ENCODE measurements at regions not wholly inside any gene's neighbourhood (a gene's known extent, or its start where the extent isn't known, plus 50 kb on each side); places are given as distances from the start of the nearest gene placed in this dataset.

DNA sequence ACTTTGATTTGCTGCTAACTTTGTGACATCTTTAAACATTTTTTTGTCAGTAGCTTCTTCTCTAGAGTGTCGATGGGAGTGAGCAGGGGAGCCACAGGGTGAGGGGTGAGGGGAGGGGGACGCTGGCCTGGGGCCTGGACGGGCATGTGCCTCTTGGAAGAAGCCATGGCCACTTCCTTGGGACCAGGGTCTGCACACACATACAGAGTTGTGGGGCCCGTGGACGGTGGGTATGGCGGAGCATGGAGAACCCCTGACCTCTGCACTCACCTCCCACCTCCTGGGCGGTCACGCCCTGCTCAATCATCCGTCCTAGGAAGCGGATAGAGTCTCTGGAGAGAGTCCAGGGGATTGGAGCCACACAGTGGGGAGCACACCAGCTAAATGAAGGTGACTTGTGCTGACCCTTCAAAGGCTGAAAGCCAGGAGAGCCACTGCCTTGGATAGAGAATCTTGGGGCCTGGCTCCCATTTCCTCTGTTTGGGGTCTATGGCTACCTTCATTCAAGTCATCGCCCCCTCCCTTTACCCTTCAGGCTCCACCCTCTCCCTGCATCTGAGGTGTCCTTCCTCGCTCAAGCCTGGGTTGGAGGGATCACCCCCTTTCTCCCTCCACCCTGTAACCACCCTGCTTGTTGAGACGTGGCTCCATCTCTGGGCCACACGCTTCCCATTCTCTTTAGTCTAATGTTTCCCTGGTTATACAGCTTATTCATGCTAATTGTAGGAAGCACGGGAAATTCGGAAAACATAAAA lies 63.9 kb upstream of the HAAO start:
- H3K36me3 ChIP-seq: no peaks in the 10 kb centered on the region
- H3K27me3 ChIP-seq (replicated peaks): no peaks in the 10 kb centered on the region
- no peaks in the 10 kb centered on the region; the same call in 1 of the 2 replicates for H3K9me3 ChIP-seq (replicated peaks)
- peaks cover 64% of the 10 kb centered on the region for H3K4me1 ChIP-seq (replicated peaks)
- no peak overlapping the region for H3K27ac ChIP-seq
- no peak for DNase-seq (ENCODE audit: low read depth in 1 of 2, low spot score in 2 of 2)
- H3K4me3 ChIP-seq: no peak overlapping the region

DNA sequence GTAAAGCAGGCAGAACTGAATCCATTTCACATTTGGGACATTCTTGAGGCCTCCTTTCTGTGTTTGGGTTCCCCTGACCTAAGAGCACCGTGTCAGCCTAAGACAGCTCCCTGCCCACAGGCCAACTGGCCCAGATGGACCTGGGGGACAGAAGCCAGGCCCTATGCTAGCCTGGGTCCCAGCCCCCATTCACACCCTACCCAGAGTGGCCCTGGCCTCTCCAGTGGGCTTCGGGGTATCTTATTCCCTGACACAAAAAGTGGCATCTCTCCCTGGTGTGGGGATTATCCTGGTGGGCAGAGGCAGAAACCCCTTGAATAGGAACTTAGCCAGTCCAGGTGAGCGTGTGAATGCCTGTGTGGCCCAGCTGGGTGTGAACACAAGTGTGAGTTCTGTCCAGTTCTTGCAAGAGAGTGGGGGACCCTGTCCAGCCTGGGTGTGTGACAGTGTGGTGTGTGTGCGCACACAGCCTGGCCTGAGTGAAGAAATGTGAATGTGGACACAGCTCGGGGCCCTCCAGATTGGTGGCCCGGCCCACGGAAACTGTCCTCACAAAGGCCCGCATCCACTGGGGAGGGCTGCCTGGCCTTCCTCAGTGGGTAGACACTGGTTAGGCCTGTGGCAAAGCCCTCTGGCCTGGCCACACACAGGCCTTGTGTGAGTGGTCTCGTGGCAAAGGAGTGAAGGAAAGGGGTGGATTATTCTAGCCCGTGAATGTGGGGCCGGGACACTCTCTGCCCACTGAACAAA lies 63.0 kb upstream of the HAAO start:
- Histone ChIP-seq H3K4me1 (replicated peaks) (peaks cover 62% of the 10 kb centered on the region), H3K4me3 (no peak overlapping the region), H3K27ac (no peak overlapping the region), H3K36me3 (no peaks in the 10 kb centered on the region), H3K9me3 (replicated peaks) (no peaks in the 10 kb centered on the region; the same call in 1 of the 2 replicates), H3K27me3 (replicated peaks) (no peaks in the 10 kb centered on the region)
- no peak for DNase-seq (ENCODE audit: low read depth in 1 of 2, low spot score in 2 of 2)

DNA sequence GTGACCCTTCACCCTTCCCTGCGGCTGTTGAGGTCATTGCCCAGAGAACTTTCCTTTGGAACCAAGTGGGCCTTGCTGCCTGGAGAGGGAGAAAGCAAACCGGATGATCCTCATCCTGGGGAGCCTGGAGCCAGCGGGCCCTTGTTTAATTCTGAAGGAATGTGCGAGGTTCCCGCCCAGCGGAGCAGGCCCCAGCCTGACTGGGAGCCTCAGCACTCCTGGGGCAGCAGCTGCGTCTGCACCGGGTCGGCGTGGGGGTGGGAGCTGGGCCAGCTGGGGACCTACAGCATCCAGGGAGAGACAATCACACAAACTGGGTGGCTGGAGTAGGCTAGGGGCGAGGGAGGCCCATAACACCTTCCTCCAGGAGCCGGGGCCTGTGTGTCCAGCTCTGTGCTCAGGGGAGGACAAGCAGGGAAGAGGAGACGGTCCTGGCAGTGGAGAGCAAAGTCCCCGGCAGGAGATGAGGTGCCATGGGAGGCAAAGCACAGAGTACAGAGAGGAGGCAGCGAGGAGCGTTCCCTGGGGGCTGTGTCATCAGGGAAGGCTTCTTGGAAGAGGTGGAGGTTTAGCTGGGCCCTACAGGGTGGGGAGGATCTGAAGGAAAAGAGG lies 61.9 kb upstream of the HAAO start:
- no peak overlapping the region for H3K4me3 ChIP-seq
- DNase-seq (ENCODE audit: low read depth in 1 of 2, low spot score in 2 of 2): peak; percentile 60 to 77
- H3K4me1 ChIP-seq (replicated peaks): peaks cover 51% of the 10 kb centered on the region
- no peaks in the 10 kb centered on the region; the same call in 1 of the 2 replicates for H3K9me3 ChIP-seq (replicated peaks)
- H3K27me3 ChIP-seq (replicated peaks): no peaks in the 10 kb centered on the region
- H3K36me3 ChIP-seq: no peaks in the 10 kb centered on the region
- H3K27ac ChIP-seq: peak overlapping the region; percentile 74

GRCh38 chr2:42853549-42854206 lies 61.3 kb upstream of the HAAO start:
- peak overlapping the region; percentile 74 for H3K27ac ChIP-seq
- H3K4me1 ChIP-seq (replicated peaks): peaks cover 45% of the 10 kb centered on the region
- H3K9me3 ChIP-seq (replicated peaks): no peaks in the 10 kb centered on the region; the same call in 1 of the 2 replicates
- H3K36me3 ChIP-seq: no peaks in the 10 kb centered on the region
- no peaks in the 10 kb centered on the region for H3K27me3 ChIP-seq (replicated peaks)
- DNase-seq (ENCODE audit: low read depth in 1 of 2, low spot score in 2 of 2): peak in 1 of 2 experiments; percentile 22
- no peak overlapping the region for H3K4me3 ChIP-seq

- Histone ChIP-seq H3K9me3 (replicated peaks) (no peaks in the 10 kb centered on the region), H3K27me3 (replicated peaks) (no peaks in the 10 kb centered on the region), H3K4me1 (replicated peaks) (peaks cover 38% of the 10 kb centered on the region), H3K27ac (no peak overlapping the region), H3K4me3 (no peak overlapping the region), H3K36me3 (no peaks in the 10 kb centered on the region)
- DNase-seq (ENCODE audit: low read depth in 1 of 2, low spot score in 2 of 2): no peak
These were observed 60.4 kb upstream of the HAAO start for GRCh38 chr2:42852798-42853197.

- Histone ChIP-seq H3K9me3 (replicated peaks) (no peaks in the 10 kb centered on the region), H3K4me1 (replicated peaks) (peaks cover 28% of the 10 kb centered on the region), H3K4me3 (no peak overlapping the region), H3K27me3 (replicated peaks) (no peaks in the 10 kb centered on the region), H3K27ac (no peak overlapping the region), H3K36me3 (no peaks in the 10 kb centered on the region)
- no peak for DNase-seq (ENCODE audit: low read depth in 1 of 2, low spot score in 2 of 2)
These were observed 59.4 kb upstream of the HAAO start for GRCh38 chr2:42851740-42852250.

DNA sequence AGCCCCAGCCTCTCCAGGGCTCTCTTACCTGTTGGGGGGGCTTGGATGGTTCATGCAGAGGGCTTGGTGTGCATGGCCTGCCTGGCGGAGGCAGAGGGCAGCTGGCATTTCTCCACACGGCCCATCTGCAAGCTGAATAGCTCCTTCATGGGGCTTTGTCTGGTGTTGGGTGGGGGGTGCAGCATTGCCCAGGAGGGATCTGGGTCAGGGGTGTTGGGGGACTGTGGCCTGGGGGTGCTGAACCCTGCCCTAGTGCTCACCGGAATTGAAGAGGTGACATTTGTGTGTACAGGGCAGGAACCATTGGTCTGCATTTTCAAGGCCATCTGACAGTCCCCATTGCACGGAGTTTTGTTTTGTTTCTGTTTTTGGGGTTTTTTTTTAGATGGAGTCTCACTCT lies 58.8 kb upstream of the HAAO start:
- H3K36me3 ChIP-seq: no peaks in the 10 kb centered on the region
- peaks cover 31% of the 10 kb centered on the region for H3K4me1 ChIP-seq (replicated peaks)
- DNase-seq (ENCODE audit: low read depth in 1 of 2, low spot score in 2 of 2): no peak
- H3K27me3 ChIP-seq (replicated peaks): no peaks in the 10 kb centered on the region
- H3K4me3 ChIP-seq: no peak overlapping the region
- no peaks in the 10 kb centered on the region for H3K9me3 ChIP-seq (replicated peaks)
- no peak overlapping the region for H3K27ac ChIP-seq

- DNase-seq (ENCODE audit: low read depth in 1 of 2, low spot score in 2 of 2): no peak
- H3K27me3 ChIP-seq (replicated peaks): no peaks in the 10 kb centered on the region
- H3K4me3 ChIP-seq: no peak overlapping the region
- H3K9me3 ChIP-seq (replicated peaks): no peaks in the 10 kb centered on the region
- H3K36me3 ChIP-seq: no peaks in the 10 kb centered on the region
- peaks cover 36% of the 10 kb centered on the region for H3K4me1 ChIP-seq (replicated peaks)
- H3K27ac ChIP-seq: no peak overlapping the region
These were observed 57.8 kb upstream of the HAAO start for GRCh38 chr2:42850016-42850805.

DNA sequence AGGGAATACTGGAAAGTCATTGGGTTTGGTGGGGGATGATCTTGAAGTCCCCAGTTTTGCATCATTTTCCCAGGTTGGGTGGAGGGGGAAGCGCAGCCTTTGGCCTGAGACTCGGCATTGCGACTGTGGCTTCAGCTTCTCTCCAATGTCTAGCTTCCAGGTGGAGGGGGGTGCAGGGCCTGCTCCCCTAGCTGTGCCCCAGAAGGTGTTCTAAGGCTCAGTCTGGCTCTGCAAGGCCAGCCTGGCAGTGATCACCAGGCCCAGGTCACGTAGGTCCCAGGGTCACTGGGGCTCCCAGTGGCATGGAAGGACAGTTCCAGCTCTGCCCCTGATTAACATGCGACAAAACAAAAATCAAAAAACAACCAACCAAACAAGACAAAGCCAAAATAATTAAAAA lies 56.9 kb upstream of the HAAO start:
- no peak overlapping the region for H3K4me3 ChIP-seq
- no peak overlapping the region for H3K27ac ChIP-seq
- DNase-seq (ENCODE audit: low read depth in 1 of 2, low spot score in 2 of 2): no peak
- no peaks in the 10 kb centered on the region for H3K9me3 ChIP-seq (replicated peaks)
- no peaks in the 10 kb centered on the region for H3K27me3 ChIP-seq (replicated peaks)
- no peaks in the 10 kb centered on the region for H3K36me3 ChIP-seq
- peaks cover 34% of the 10 kb centered on the region for H3K4me1 ChIP-seq (replicated peaks)

- DNase-seq (ENCODE audit: low read depth in 1 of 2, low spot score in 2 of 2): no peak
- peaks cover 34% of the 10 kb centered on the region for H3K4me1 ChIP-seq (replicated peaks)
- H3K4me3 ChIP-seq: no peak overlapping the region
- no peaks in the 10 kb centered on the region for H3K27me3 ChIP-seq (replicated peaks)
- no peaks in the 10 kb centered on the region for H3K9me3 ChIP-seq (replicated peaks)
- no peaks in the 10 kb centered on the region for H3K36me3 ChIP-seq
- H3K27ac ChIP-seq: no peak overlapping the region
These were observed 56.4 kb upstream of the HAAO start for GRCh38 chr2:42848726-42849290.

DNA sequence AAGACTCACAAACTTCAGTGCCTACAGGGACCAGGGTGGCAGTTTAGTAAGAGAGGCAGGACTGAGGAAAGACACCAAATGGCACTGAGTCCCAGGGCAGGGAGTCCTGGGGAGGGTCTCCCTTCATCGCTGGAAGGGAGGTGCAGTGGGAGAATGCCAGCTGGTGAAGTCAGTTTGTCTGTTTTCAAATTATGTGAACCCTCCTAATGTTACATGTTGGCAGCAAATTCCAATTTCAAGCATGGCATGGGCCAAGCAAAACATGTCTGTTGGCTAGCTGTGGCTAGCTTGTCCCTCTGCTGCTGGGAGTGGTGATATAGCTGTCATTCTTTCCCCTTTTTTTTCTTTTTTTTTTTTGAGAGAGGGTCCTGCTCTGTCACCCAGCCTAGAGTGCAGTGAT lies 55.9 kb upstream of the HAAO start:
- peaks cover 34% of the 10 kb centered on the region for H3K4me1 ChIP-seq (replicated peaks)
- no peak overlapping the region for H3K4me3 ChIP-seq
- no peaks in the 10 kb centered on the region for H3K36me3 ChIP-seq
- no peak overlapping the region for H3K27ac ChIP-seq
- H3K9me3 ChIP-seq (replicated peaks): no peaks in the 10 kb centered on the region
- H3K27me3 ChIP-seq (replicated peaks): no peaks in the 10 kb centered on the region
- DNase-seq (ENCODE audit: low read depth in 1 of 2, low spot score in 2 of 2): no peak

- H3K27me3 ChIP-seq (replicated peaks): no peaks in the 10 kb centered on the region
- no peak overlapping the region for H3K27ac ChIP-seq
- no peaks in the 10 kb centered on the region for H3K9me3 ChIP-seq (replicated peaks)
- no peak overlapping the region for H3K4me3 ChIP-seq
- H3K4me1 ChIP-seq (replicated peaks): peaks cover 34% of the 10 kb centered on the region
- no peaks in the 10 kb centered on the region for H3K36me3 ChIP-seq
- no peak for DNase-seq (ENCODE audit: low read depth in 1 of 2, low spot score in 2 of 2)
These were observed 55.3 kb upstream of the HAAO start for GRCh38 chr2:42847596-42848151.
